HG02885 (cell line): ENCODE measurements at regions not wholly inside any gene's neighbourhood (a gene's known extent, or its start where the extent isn't known, plus 50 kb on each side); places are given as distances from the start of the nearest gene placed in this dataset.

Experiments used
- ATAC-seq: cut with Tn5 transposase; IDR thresholded peaks from one replicate; pipeline ENCODE4 v1.9.1; 2021; ENCODE audit warnings: mild to moderate bottlenecking; ENCODE audit not compliant: unreplicated experiment, poor library complexity

- no peak for ATAC-seq
Measured at GRCh38 chr18:43471873-43472272, 194.6 kb upstream of the SYT4 start.

- no peak for ATAC-seq
Measured at GRCh38 chr18:43481069-43481468, 203.8 kb upstream of the SYT4 start.

- ATAC-seq: no peak
Measured at GRCh38 chr18:43482136-43482535, 204.8 kb upstream of the SYT4 start.

GRCh38 chr18:43482600-43482999, 205.3 kb upstream of the SYT4 start:
- no peak for ATAC-seq

GRCh38 chr18:43484710-43485109, 207.4 kb upstream of the SYT4 start:
- ATAC-seq: no peak

GRCh38 chr18:43485545-43485963, 208.3 kb upstream of the SYT4 start:
- ATAC-seq: no peak

GRCh38 chr18:43486462-43486861, 209.2 kb upstream of the SYT4 start:
- no peak for ATAC-seq

- ATAC-seq: no peak
Measured at GRCh38 chr18:43501099-43501498, 223.8 kb upstream of the SYT4 start.

- ATAC-seq: no peak
Measured at GRCh38 chr18:43506935-43507334, 229.6 kb upstream of the SYT4 start.

GRCh38 chr18:43507842-43508481, 230.7 kb upstream of the SYT4 start:
- ATAC-seq: no peak

- no peak for ATAC-seq
Measured at GRCh38 chr18:43514747-43515146, 237.5 kb upstream of the SYT4 start.

- no peak for ATAC-seq
Measured at GRCh38 chr18:43515481-43515880, 238.2 kb upstream of the SYT4 start.

GRCh38 chr18:43524260-43524659, 247.0 kb upstream of the SYT4 start:
- no peak for ATAC-seq

GRCh38 chr18:43525169-43525568, 247.9 kb upstream of the SYT4 start:
- no peak for ATAC-seq

GRCh38 chr18:43526426-43527145, 249.3 kb upstream of the SYT4 start:
- ATAC-seq: no peak

GRCh38 chr18:43531438-43531837, 254.1 kb upstream of the SYT4 start:
- no peak for ATAC-seq

- ATAC-seq: no peak
Measured at GRCh38 chr18:43533371-43533770, 256.1 kb upstream of the SYT4 start.

GRCh38 chr18:43534511-43534910, 257.2 kb upstream of the SYT4 start:
- no peak for ATAC-seq

GRCh38 chr18:43539862-43540261, 262.6 kb upstream of the SYT4 start:
- ATAC-seq: no peak

GRCh38 chr18:43542016-43542415, 264.7 kb upstream of the SYT4 start:
- no peak for ATAC-seq

- ATAC-seq: no peak
Measured at GRCh38 chr18:43543236-43543635, 265.9 kb upstream of the SYT4 start.

- ATAC-seq: no peak
Measured at GRCh38 chr18:43547456-43547855, 270.2 kb upstream of the SYT4 start.
